Neural progenitor cell (in vitro differentiated cells): ENCODE measurements at regions not wholly inside any gene's neighbourhood (a gene's known extent, or its start where the extent isn't known, plus 50 kb on each side); places are given as distances from the start of the nearest gene placed in this dataset.

Source experiments
- CTCF ChIP-seq: fragments of 200-600 bp; sonication (generic); IDR thresholded peaks from 2 replicates; pipeline ENCODE4 v1.5.1; 2017; ENCODE audit warnings: antibody characterized with exemption, mild to moderate bottlenecking
- EZH2 ChIP-seq: fragments of 200-600 bp; sonication (generic); IDR thresholded peaks from 2 replicates; pipeline ENCODE4 v1.6.1; 2017; ENCODE audit warnings: antibody characterized with exemption, mild to moderate bottlenecking, moderate library complexity
- EZH2phosphoT487 ChIP-seq: fragments of 200-600 bp; sonication (generic); IDR thresholded peaks from 2 replicates; pipeline ENCODE4 v1.6.1; 2017; ENCODE audit warnings: antibody characterized with exemption

GRCh38 chr2:155841442-155841841 is 491.1 kb downstream of the NR4A2 start:
- TF ChIP-seq CTCF (no peak), EZH2 (no peak), EZH2phosphoT487 (no peak)
